ENCODE measurements at regions not wholly inside any gene's neighbourhood (a gene's known extent, or its start where the extent isn't known, plus 50 kb on each side); places are given as distances from the start of the nearest gene placed in this dataset.
"Not testable (repeated sequence)": the region's sequence is repeated elsewhere in the genome, so short reads cannot be mapped to it uniquely, and the experiment has no call there.

- no peak for DNase-seq (ENCODE audit: low read depth in 2 of 3, low spot score in 2 of 3)
Observed at GRCh38 chr6:137933696-137934095, 66.6 kb downstream of the TNFAIP3 start.

GRCh38 chr6:137936798-137937197 lies 69.7 kb downstream of the TNFAIP3 start:
- no peak for DNase-seq (ENCODE audit: low read depth in 2 of 3, low spot score in 2 of 3)

- no peak for DNase-seq (ENCODE audit: low read depth in 2 of 3, low spot score in 2 of 3)
Observed at GRCh38 chr6:137937834-137938233, 70.8 kb downstream of the TNFAIP3 start.

GRCh38 chr6:137938770-137939379 lies 71.8 kb downstream of the TNFAIP3 start:
- no peak for DNase-seq (ENCODE audit: low read depth in 2 of 3, low spot score in 2 of 3)

GRCh38 chr6:137941995-137942394 lies 74.9 kb downstream of the TNFAIP3 start:
- DNase-seq (ENCODE audit: low read depth in 2 of 3, low spot score in 2 of 3) = no peak

- no peak for DNase-seq (ENCODE audit: low read depth in 2 of 3, low spot score in 2 of 3)
Observed at GRCh38 chr6:137942736-137943135, 75.7 kb downstream of the TNFAIP3 start.

GRCh38 chr6:137944381-137944780 lies 77.3 kb downstream of the TNFAIP3 start:
- not testable (repeated sequence) for DNase-seq (ENCODE audit: low read depth in 2 of 3, low spot score in 2 of 3)

- no peak for DNase-seq (ENCODE audit: low read depth in 2 of 3, low spot score in 2 of 3)
Observed at GRCh38 chr6:137944793-137945498, 77.9 kb downstream of the TNFAIP3 start.

GRCh38 chr6:137949686-137950390 lies 82.8 kb downstream of the TNFAIP3 start:
- no peak for DNase-seq (ENCODE audit: low read depth in 2 of 3, low spot score in 2 of 3)

- DNase-seq (ENCODE audit: low read depth in 2 of 3, low spot score in 2 of 3) = no peak
Observed at GRCh38 chr6:137950581-137950980, 83.5 kb downstream of the TNFAIP3 start.

- no peak for DNase-seq (ENCODE audit: low read depth in 2 of 3, low spot score in 2 of 3)
Observed at GRCh38 chr6:137951064-137951597, 84.1 kb downstream of the TNFAIP3 start.

- DNase-seq (ENCODE audit: low read depth in 2 of 3, low spot score in 2 of 3) = no peak
Observed at GRCh38 chr6:137952247-137952646, 85.2 kb downstream of the TNFAIP3 start.

GRCh38 chr6:137953761-137954160 lies 86.7 kb downstream of the TNFAIP3 start:
- no peak for DNase-seq (ENCODE audit: low read depth in 2 of 3, low spot score in 2 of 3)

GRCh38 chr6:137954253-137954652 lies 87.2 kb downstream of the TNFAIP3 start:
- DNase-seq (ENCODE audit: low read depth in 2 of 3, low spot score in 2 of 3) = no peak

- no peak for DNase-seq (ENCODE audit: low read depth in 2 of 3, low spot score in 2 of 3)
Observed at GRCh38 chr6:137956098-137956488, 89.0 kb downstream of the TNFAIP3 start.

- DNase-seq (ENCODE audit: low read depth in 2 of 3, low spot score in 2 of 3) = no peak
Observed at GRCh38 chr6:137957471-137957870, 90.4 kb downstream of the TNFAIP3 start.

- no peak for DNase-seq (ENCODE audit: low read depth in 2 of 3, low spot score in 2 of 3)
Observed at GRCh38 chr6:137958811-137959565, 91.9 kb downstream of the TNFAIP3 start.

GRCh38 chr6:137962725-137963124 lies 95.7 kb downstream of the TNFAIP3 start:
- no peak for DNase-seq (ENCODE audit: low read depth in 2 of 3, low spot score in 2 of 3)

- DNase-seq (ENCODE audit: low read depth in 2 of 3, low spot score in 2 of 3) = no peak
Observed at GRCh38 chr6:137964876-137965275, 97.8 kb downstream of the TNFAIP3 start.

- no peak for DNase-seq (ENCODE audit: low read depth in 2 of 3, low spot score in 2 of 3)
Observed at GRCh38 chr6:137967689-137968454, 100.8 kb downstream of the TNFAIP3 start.

GRCh38 chr6:137968455-137968804 lies 101.4 kb downstream of the TNFAIP3 start:
- DNase-seq (ENCODE audit: low read depth in 2 of 3, low spot score in 2 of 3) = no peak

Measured in activated CD8-positive, alpha-beta memory T cell treated with anti-CD3 and anti-CD28 coated beads for 48 hours (primary cell).